ENCODE measurements at regions not wholly inside any gene's neighbourhood (a gene's known extent, or its start where the extent isn't known, plus 50 kb on each side); places are given as distances from the start of the nearest gene placed in this dataset.

- TF ChIP-seq ZBTB2 (CRISPR knock-in tag; IDR thresholded peaks at IDR 0.05; ENCODE audit: low read depth) (no peak), HMG20A (CRISPR knock-in tag; IDR thresholded peaks at IDR 0.05; ENCODE audit: borderline replicate concordance) (peak; percentile 63; the same call in 1 of the 2 replicates), ZSCAN31 (CRISPR knock-in tag; IDR thresholded peaks at IDR 0.05; ENCODE audit: low read depth) (no peak), SIX4 (CRISPR knock-in tag; IDR thresholded peaks at IDR 0.05) (0 out of 2 replicates have a peak, but pooled peaks have one; percentile 25), SOX6 (IDR thresholded peaks at IDR 0.05) (no peak), SOX6 (CRISPR knock-in tag; IDR thresholded peaks at IDR 0.05) (peak; percentile 98), ATF1 (CRISPR knock-in tag; IDR thresholded peaks at IDR 0.05) (peak; percentile 33; the same call in 1 of the 2 replicates), RARA (CRISPR knock-in tag; IDR thresholded peaks at IDR 0.05) (peak; percentile 73), ZNF784 (CRISPR knock-in tag; IDR thresholded peaks at IDR 0.05; ENCODE audit: borderline replicate concordance) (0 out of 2 replicates have a peak, but pooled peaks have one; percentile 33), KLF6 (CRISPR knock-in tag; IDR thresholded peaks at IDR 0.05) (0 out of 2 replicates have a peak, but pooled peaks have one; percentile 25), BHLHE40 (IDR thresholded peaks at IDR 0.05; ENCODE audit: low read length) (peak; percentile 63), ZNF33B (CRISPR knock-in tag; IDR thresholded peaks at IDR 0.05) (no peak), MAFF (IDR thresholded peaks at IDR 0.05; ENCODE audit: low read depth, low read length) (peak; percentile 43; the same call in 1 of the 2 replicates), TEAD3 (CRISPR knock-in tag; optimal IDR thresholded peaks at IDR 0.05; ENCODE audit: borderline replicate concordance) (peak; percentile 61), ZNF12 (CRISPR knock-in tag; IDR thresholded peaks at IDR 0.05) (peak; percentile 95), FOXJ3 (CRISPR knock-in tag; IDR thresholded peaks at IDR 0.05; ENCODE audit: borderline replicate concordance) (peak; percentile 73; the same call in 1 of the 2 replicates), ASH2L (IDR thresholded peaks at IDR 0.05; ENCODE audit: insufficient read length, low read depth, low read length) (peak; percentile 70), CCAR2 (optimal IDR thresholded peaks at IDR 0.05; ENCODE audit: low read depth, low read length) (no peak), ZMYM4 (CRISPR knock-in tag; IDR thresholded peaks at IDR 0.05) (0 out of 2 replicates have a peak, but pooled peaks have one; percentile 21), HNF4G (IDR thresholded peaks at IDR 0.05; ENCODE audit: borderline replicate concordance, low read depth, low read length) (peak; percentile 46), HNF4G (CRISPR knock-in tag; IDR thresholded peaks at IDR 0.05; ENCODE audit: borderline replicate concordance, low read depth) (no peak), SMC3 (IDR thresholded peaks at IDR 0.05; ENCODE audit: low read length) (0 out of 2 replicates have a peak, but pooled peaks have one; percentile 24), ZNF331 (CRISPR knock-in tag; IDR thresholded peaks at IDR 0.05) (peak; percentile 47; the same call in 1 of the 2 replicates), ZNF343 (CRISPR knock-in tag; IDR thresholded peaks at IDR 0.05) (no peak), CREB1 (IDR thresholded peaks at IDR 0.05) (peak; percentile 18; the same call in 1 of the 2 replicates), CREB1 (CRISPR knock-in tag; IDR thresholded peaks at IDR 0.05) (peak; percentile 68; the same call in 1 of the 2 replicates)
- TF ChIP-seq, protein P1, sequence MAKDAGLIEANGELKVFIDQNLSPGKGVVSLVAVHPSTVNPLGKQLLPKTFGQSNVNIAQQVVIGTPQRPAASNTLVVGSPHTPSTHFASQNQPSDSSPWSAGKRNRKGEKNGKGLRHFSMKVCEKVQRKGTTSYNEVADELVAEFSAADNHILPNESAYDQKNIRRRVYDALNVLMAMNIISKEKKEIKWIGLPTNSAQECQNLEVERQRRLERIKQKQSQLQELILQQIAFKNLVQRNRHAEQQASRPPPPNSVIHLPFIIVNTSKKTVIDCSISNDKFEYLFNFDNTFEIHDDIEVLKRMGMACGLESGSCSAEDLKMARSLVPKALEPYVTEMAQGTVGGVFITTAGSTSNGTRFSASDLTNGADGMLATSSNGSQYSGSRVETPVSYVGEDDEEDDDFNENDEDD (CRISPR knock-in tag; IDR thresholded peaks at IDR 0.05; ENCODE audit: borderline replicate concordance) = no peak
- TF ChIP-seq, protein P2, sequence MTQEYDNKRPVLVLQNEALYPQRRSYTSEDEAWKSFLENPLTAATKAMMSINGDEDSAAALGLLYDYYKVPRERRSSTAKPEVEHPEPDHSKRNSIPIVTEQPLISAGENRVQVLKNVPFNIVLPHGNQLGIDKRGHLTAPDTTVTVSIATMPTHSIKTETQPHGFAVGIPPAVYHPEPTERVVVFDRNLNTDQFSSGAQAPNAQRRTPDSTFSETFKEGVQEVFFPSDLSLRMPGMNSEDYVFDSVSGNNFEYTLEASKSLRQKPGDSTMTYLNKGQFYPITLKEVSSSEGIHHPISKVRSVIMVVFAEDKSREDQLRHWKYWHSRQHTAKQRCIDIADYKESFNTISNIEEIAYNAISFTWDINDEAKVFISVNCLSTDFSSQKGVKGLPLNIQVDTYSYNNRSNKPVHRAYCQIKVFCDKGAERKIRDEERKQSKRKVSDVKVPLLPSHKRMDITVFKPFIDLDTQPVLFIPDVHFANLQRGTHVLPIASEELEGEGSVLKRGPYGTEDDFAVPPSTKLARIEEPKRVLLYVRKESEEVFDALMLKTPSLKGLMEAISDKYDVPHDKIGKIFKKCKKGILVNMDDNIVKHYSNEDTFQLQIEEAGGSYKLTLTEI (CRISPR knock-in tag; conservative IDR thresholded peaks at IDR 0.05) = no peak
These were observed 433.3 kb downstream of the BUD13 start (continued) for GRCh38 chr11:116339306-116340098.

Data from HepG2 (cell line).